ENCODE measurements at regions not wholly inside any gene's neighbourhood (a gene's known extent, or its start where the extent isn't known, plus 50 kb on each side); places are given as distances from the start of the nearest gene placed in this dataset.

GRCh38 chr13:61036715-61037114 lies 378.9 kb downstream of the PCDH20 start:
- DNase-seq (ENCODE audit: low read depth, low spot score): no peak

GRCh38 chr13:61030445-61030844 lies 385.2 kb downstream of the PCDH20 start:
- no peak for DNase-seq (ENCODE audit: low read depth, low spot score)

GRCh38 chr13:61029064-61029463 lies 386.6 kb downstream of the PCDH20 start:
- DNase-seq (ENCODE audit: low read depth, low spot score): no peak

- DNase-seq (ENCODE audit: low read depth, low spot score): no peak
These were observed 391.6 kb downstream of the PCDH20 start for GRCh38 chr13:61024046-61024445.

- DNase-seq (ENCODE audit: low read depth, low spot score): no peak
These were observed 393.8 kb downstream of the PCDH20 start for GRCh38 chr13:61021838-61022237.

- no peak for DNase-seq (ENCODE audit: low read depth, low spot score)
These were observed 401.9 kb downstream of the PCDH20 start for GRCh38 chr13:61013796-61014195.

GRCh38 chr13:61010358-61010757 lies 405.3 kb downstream of the PCDH20 start:
- DNase-seq (ENCODE audit: low read depth, low spot score): no peak

GRCh38 chr13:61002686-61003085 lies 413.0 kb downstream of the PCDH20 start:
- DNase-seq (ENCODE audit: low read depth, low spot score): no peak

GRCh38 chr13:60990032-60990733 lies 425.5 kb downstream of the PCDH20 start:
- no peak for DNase-seq (ENCODE audit: low read depth, low spot score)

GRCh38 chr13:60986301-60986700 lies 429.3 kb downstream of the PCDH20 start:
- no peak for DNase-seq (ENCODE audit: low read depth, low spot score)

- no peak for DNase-seq (ENCODE audit: low read depth, low spot score)
These were observed 434.2 kb downstream of the PCDH20 start for GRCh38 chr13:60981407-60981806.

GRCh38 chr13:60976367-60976766 lies 439.3 kb downstream of the PCDH20 start:
- DNase-seq (ENCODE audit: low read depth, low spot score): no peak

GRCh38 chr13:60974296-60974695 lies 441.4 kb downstream of the PCDH20 start:
- no peak for DNase-seq (ENCODE audit: low read depth, low spot score)

GRCh38 chr13:60973529-60973928 lies 442.1 kb downstream of the PCDH20 start:
- no peak for DNase-seq (ENCODE audit: low read depth, low spot score)

GRCh38 chr13:60970736-60971135 lies 444.9 kb downstream of the PCDH20 start:
- no peak for DNase-seq (ENCODE audit: low read depth, low spot score)

- DNase-seq (ENCODE audit: low read depth, low spot score): no peak
These were observed 446.0 kb downstream of the PCDH20 start for GRCh38 chr13:60969656-60970055.

- no peak for DNase-seq (ENCODE audit: low read depth, low spot score)
These were observed 456.2 kb downstream of the PCDH20 start for GRCh38 chr13:60959427-60959826.

- no peak for DNase-seq (ENCODE audit: low read depth, low spot score)
These were observed 457.8 kb downstream of the PCDH20 start for GRCh38 chr13:60957816-60958215.

GRCh38 chr13:60945396-60945795 lies 470.3 kb downstream of the PCDH20 start:
- no peak for DNase-seq (ENCODE audit: low read depth, low spot score)

- no peak for DNase-seq (ENCODE audit: low read depth, low spot score)
These were observed 470.8 kb downstream of the PCDH20 start for GRCh38 chr13:60944863-60945262.

GRCh38 chr13:60944016-60944415 lies 471.6 kb downstream of the PCDH20 start:
- DNase-seq (ENCODE audit: low read depth, low spot score): no peak

GRCh38 chr13:60936281-60936680 lies 479.4 kb downstream of the PCDH20 start:
- DNase-seq (ENCODE audit: low read depth, low spot score): no peak

- no peak for DNase-seq (ENCODE audit: low read depth, low spot score)
These were observed 482.0 kb downstream of the PCDH20 start for GRCh38 chr13:60933638-60934037.

Measured in pulmonary artery endothelial cell (primary cell).